RCC 7860 (cell line): ENCODE measurements at regions not wholly inside any gene's neighbourhood (a gene's known extent, or its start where the extent isn't known, plus 50 kb on each side); places are given as distances from the start of the nearest gene placed in this dataset.
A peak's percentile ranks its signal among the peaks of the same experiment; 100 is the strongest.

Source experiments
- DNase-seq: peaks from one replicate; pipeline ENCODE4 v3.0.0-alpha.2; 2015; ENCODE audit warnings: low spot score
- FAIRE-seq: peaks from 2 replicates; lab custom pipeline; 2012; peaks lifted over from hg19 to GRCh38; lab: Jason Lieb, UNC

GRCh38 chr5:56523790-56524575 is 290.9 kb upstream of the ANKRD55 start:
- no peak for FAIRE-seq
- DNase-seq, result no peak

- no peak for DNase-seq
- peak; percentile 69 for FAIRE-seq
Observed at GRCh38 chr5:56522960-56523359, 289.8 kb upstream of the ANKRD55 start.

- FAIRE-seq, result no peak
- no peak for DNase-seq
Observed at GRCh38 chr5:56522169-56522568, 289.0 kb upstream of the ANKRD55 start.

GRCh38 chr5:56520986-56521730 is 288.0 kb upstream of the ANKRD55 start:
- no peak for FAIRE-seq
- no peak for DNase-seq

GRCh38 chr5:56518820-56519219 is 285.7 kb upstream of the ANKRD55 start:
- no peak for FAIRE-seq
- DNase-seq, result no peak

- DNase-seq (no peak), FAIRE-seq (no peak)
Observed at GRCh38 chr5:56517011-56517416, 283.9 kb upstream of the ANKRD55 start.

- no peak for FAIRE-seq
- DNase-seq, result no peak
Observed at GRCh38 chr5:56516441-56516840, 283.3 kb upstream of the ANKRD55 start.

GRCh38 chr5:56516035-56516434 is 282.9 kb upstream of the ANKRD55 start:
- no peak for DNase-seq
- FAIRE-seq, result no peak

- FAIRE-seq (no peak), DNase-seq (no peak)
Observed at GRCh38 chr5:56515011-56515410, 281.9 kb upstream of the ANKRD55 start.

- peak; percentile 9 for DNase-seq
- FAIRE-seq, result peak; percentile 57
Observed at GRCh38 chr5:56514245-56514644, 281.1 kb upstream of the ANKRD55 start.

- FAIRE-seq, result no peak
Observed at GRCh38 chr5:56513141-56513540, 280.0 kb upstream of the ANKRD55 start.

GRCh38 chr5:56512313-56512996 is 279.3 kb upstream of the ANKRD55 start:
- FAIRE-seq (no peak), DNase-seq (no peak)

More at GRCh38 chr5:56513141-56513540, 280.0 kb upstream of the ANKRD55 start:
- DNase-seq, result no peak

- no peak for DNase-seq
- FAIRE-seq, result no peak
Observed at GRCh38 chr5:56511326-56511841, 278.3 kb upstream of the ANKRD55 start.

GRCh38 chr5:56508249-56508648 is 275.1 kb upstream of the ANKRD55 start:
- DNase-seq (no peak), FAIRE-seq (no peak)

- FAIRE-seq (no peak), DNase-seq (no peak)
Observed at GRCh38 chr5:56507351-56507930, 274.3 kb upstream of the ANKRD55 start.

GRCh38 chr5:56506211-56506965 is 273.3 kb upstream of the ANKRD55 start:
- FAIRE-seq, result peak; percentile 73

GRCh38 chr5:56503929-56504328 is 270.8 kb upstream of the ANKRD55 start:
- no peak for FAIRE-seq
- DNase-seq, result no peak

More at GRCh38 chr5:56506211-56506965, 273.3 kb upstream of the ANKRD55 start:
- peak; percentile 64 for DNase-seq

- FAIRE-seq, result no peak
Observed at GRCh38 chr5:56501781-56502557, 268.8 kb upstream of the ANKRD55 start.

GRCh38 chr5:56499901-56500300 is 266.8 kb upstream of the ANKRD55 start:
- FAIRE-seq (no peak), DNase-seq (no peak)

More at GRCh38 chr5:56501781-56502557, 268.8 kb upstream of the ANKRD55 start:
- DNase-seq, result peak; percentile 49
